Kidney epithelial cell (primary cell): ENCODE measurements at regions not wholly inside any gene's neighbourhood (a gene's known extent, or its start where the extent isn't known, plus 50 kb on each side); places are given as distances from the start of the nearest gene placed in this dataset.

Experiments used
- DNase-seq: peaks from one replicate; pipeline ENCODE4 v3.0.0-alpha.2; 2010; ENCODE audit warnings: low read depth
- H3K27me3 ChIP-seq: 2 replicates; pipeline ENCODE4 v1.6.0; 2011; ENCODE audit warnings: low read length; ENCODE audit not compliant: control insufficient read depth, insufficient read depth
- H3K36me3 ChIP-seq: 2 replicates; pipeline ENCODE4 v1.5.1; 2011; ENCODE audit warnings: low read length; ENCODE audit not compliant: control insufficient read depth, insufficient read depth
- H3K4me3 ChIP-seq: 2 replicates; pipeline ENCODE4 v1.5.1; 2011; ENCODE audit warnings: low read depth, mild to moderate bottlenecking, control low read depth, low read length
- TF ChIP-seq, protein P1 (sequence below): IDR thresholded peaks from 2 replicates; pipeline ENCODE4 v1.5.1; 2011; ENCODE audit warnings: mild to moderate bottlenecking, moderate library complexity, low read length, control low read depth, inconsistent platforms; ENCODE audit not compliant: insufficient read depth, poor library complexity, severe bottlenecking

DNA sequence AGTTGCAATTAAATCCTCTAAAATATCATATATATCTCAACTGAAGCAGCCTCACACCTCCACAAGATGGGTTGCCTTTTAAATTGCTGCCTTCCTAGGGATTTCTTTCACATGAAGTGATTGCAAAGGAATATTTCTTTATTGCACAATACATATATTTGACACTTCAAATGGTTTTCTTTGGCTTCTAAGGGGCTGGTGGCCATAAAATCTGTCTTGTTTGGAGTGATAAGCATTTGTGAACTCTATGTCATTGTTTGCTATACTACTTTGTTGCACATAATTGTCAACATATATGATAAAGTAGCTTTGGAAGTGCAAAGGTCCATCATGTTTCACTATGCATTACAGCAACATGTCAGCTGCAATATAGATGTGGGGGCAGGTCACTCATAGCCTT is 2380.9 kb downstream of the PCDH9 start:
- no peaks in the 10 kb centered on the region for H3K36me3 ChIP-seq
- DNase-seq = no peak
- TF ChIP-seq, protein P1, sequence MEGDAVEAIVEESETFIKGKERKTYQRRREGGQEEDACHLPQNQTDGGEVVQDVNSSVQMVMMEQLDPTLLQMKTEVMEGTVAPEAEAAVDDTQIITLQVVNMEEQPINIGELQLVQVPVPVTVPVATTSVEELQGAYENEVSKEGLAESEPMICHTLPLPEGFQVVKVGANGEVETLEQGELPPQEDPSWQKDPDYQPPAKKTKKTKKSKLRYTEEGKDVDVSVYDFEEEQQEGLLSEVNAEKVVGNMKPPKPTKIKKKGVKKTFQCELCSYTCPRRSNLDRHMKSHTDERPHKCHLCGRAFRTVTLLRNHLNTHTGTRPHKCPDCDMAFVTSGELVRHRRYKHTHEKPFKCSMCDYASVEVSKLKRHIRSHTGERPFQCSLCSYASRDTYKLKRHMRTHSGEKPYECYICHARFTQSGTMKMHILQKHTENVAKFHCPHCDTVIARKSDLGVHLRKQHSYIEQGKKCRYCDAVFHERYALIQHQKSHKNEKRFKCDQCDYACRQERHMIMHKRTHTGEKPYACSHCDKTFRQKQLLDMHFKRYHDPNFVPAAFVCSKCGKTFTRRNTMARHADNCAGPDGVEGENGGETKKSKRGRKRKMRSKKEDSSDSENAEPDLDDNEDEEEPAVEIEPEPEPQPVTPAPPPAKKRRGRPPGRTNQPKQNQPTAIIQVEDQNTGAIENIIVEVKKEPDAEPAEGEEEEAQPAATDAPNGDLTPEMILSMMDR = no peak
- no peaks in the 10 kb centered on the region for H3K27me3 ChIP-seq
- no peak overlapping the region for H3K4me3 ChIP-seq

DNA sequence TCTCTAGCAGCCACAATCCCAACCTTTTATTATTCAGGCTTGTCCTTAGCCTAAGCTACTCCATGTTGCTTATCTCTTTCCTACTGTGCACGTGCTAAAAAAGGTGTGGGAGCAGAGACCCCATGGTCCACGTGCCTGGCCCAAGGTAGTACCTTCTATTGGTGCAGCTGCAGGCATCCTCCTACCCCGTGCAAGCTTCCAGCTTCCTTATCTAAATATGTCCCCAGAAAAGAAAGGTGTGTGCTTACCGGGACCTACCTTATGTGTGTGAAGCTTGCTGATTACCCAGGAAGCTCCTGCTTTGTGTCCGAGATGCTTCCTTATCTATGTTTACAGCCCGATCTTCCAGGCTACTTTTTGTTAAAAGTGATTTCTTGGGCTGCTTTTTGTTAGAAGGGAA is 2382.4 kb downstream of the PCDH9 start:
- no peak overlapping the region for H3K4me3 ChIP-seq
- no peaks in the 10 kb centered on the region for H3K36me3 ChIP-seq
- no peaks in the 10 kb centered on the region for H3K27me3 ChIP-seq
- DNase-seq = no peak
- TF ChIP-seq, protein P1 = no peak

DNA sequence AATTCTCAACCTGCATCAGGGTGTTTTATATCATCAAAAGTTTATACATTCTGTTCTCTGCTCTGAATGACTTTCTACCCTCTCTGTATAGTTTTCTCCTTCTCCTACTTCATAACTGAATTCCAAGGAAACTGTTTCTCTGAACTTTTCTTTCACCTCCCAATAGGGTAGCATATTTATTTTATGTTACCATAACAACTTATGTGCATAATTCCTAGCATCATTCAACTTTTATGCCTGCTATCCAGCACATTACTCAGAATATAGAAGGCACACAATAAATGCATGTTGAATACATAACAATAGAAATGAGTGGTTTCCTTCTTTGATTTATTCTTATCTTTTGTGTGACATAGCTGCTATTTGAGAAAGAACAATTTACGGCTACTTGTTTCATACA is 2385.0 kb downstream of the PCDH9 start:
- DNase-seq = no peak
- Histone ChIP-seq H3K27me3 (no peaks in the 10 kb centered on the region), H3K4me3 (no peak overlapping the region), H3K36me3 (no peaks in the 10 kb centered on the region)
- TF ChIP-seq, protein P1 = no peak

DNA sequence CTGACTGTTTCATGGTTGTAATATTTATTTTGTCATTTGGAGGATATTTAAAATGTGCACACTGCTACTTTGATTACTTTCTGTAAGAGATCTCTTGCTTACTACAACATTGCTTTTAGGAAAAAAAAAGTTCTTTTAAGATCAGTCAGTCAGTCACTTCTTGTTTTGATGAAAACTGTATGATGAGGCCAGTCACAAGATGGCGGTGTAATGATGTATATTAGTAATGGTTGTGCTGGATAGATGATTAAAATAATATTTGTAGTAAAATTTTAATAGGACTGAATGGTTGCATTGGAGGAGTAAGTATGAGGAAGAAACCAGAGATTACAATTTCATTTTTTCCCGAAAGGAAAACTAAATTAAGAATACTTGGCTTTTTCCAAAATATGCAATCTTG is 2411.1 kb downstream of the PCDH9 start:
- no peaks in the 10 kb centered on the region for H3K27me3 ChIP-seq
- no peak for DNase-seq
- TF ChIP-seq, protein P1 = no peak
- no peak overlapping the region for H3K4me3 ChIP-seq
- H3K36me3 ChIP-seq = no peaks in the 10 kb centered on the region

GRCh38 chr13:64817691-64818090 is 2412.4 kb downstream of the PCDH9 start:
- DNase-seq = no peak
- TF ChIP-seq, protein P1 = no peak
- H3K36me3 ChIP-seq = no peaks in the 10 kb centered on the region
- no peaks in the 10 kb centered on the region for H3K27me3 ChIP-seq
- H3K4me3 ChIP-seq = no peak overlapping the region

DNA sequence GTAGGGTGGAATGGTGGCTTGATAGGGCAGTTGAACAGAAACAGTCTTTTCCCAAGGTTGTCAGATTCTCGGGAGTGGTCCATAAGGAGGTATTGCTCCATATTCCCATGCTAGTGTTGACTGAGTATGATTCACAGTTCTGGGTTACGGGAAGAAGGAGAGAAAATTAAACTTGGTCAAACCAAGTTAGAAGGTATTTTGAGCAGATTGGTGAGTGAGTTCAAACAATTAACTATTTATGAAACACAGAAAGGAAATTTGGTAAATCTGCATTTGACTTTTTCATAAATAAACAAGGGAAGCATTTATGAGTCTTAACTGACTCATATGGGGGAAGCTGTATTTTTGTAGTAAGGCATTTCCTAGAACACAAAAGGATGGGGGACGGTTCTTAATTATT is 2419.4 kb downstream of the PCDH9 start:
- Histone ChIP-seq H3K27me3 (no peaks in the 10 kb centered on the region), H3K4me3 (no peak overlapping the region), H3K36me3 (no peaks in the 10 kb centered on the region)
- no peak for DNase-seq
- TF ChIP-seq, protein P1 = no peak
